ENCODE measurements at regions not wholly inside any gene's neighbourhood (a gene's known extent, or its start where the extent isn't known, plus 50 kb on each side); places are given as distances from the start of the nearest gene placed in this dataset.

DNA sequence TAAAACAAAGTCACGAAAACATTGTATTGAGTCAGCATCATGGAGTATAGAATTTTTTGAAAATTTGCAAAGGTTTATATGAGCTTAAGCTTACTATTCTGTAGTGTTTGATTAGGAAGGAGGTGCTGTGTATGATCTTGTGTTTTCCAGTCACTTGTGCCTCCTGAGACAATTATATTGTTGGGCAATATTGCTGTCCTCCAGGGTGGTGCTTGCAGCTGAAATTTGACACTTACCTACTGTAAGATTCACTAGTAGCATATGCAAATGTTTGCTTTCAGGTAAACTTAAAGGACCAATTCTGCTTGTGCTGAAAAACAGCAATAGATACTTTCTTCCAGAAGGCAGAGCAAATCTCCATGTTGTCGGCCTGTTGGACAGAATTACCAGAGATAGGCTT lies 268.0 kb downstream of the TGFB2 start:
- H3K9ac ChIP-seq (ENCODE audit: insufficient read depth, low read depth, low read length) = no peak overlapping the region
- no peaks in the 10 kb centered on the region for H4K20me1 ChIP-seq (ENCODE audit: insufficient read depth, low read length)
- no peak overlapping the region for H2AFZ ChIP-seq (ENCODE audit: low read length)
- H3K79me2 ChIP-seq (ENCODE audit: insufficient read depth, low read length) = no peaks in the 10 kb centered on the region
- in situ Hi-C loops (cut with HindIII; ENCODE audit: extremely low pct_ligation_motif_present, low pct_unique_long_range_greater_than_20kb) = no loop called here
- DNase-seq (ENCODE audit: low spot score) (no peak), ATAC-seq (no peak), FAIRE-seq (no peak)
- H3K27ac ChIP-seq (ENCODE audit: extremely low read length, insufficient read depth, low read length) = no peak overlapping the region
- no peak overlapping the region for H3K4me3 ChIP-seq (replicated peaks in 1 of 3; ENCODE audit: insufficient read depth in 1 of 3, low read depth in 2 of 3, low read length in 3 of 3)
- H3K4me2 ChIP-seq (ENCODE audit: low read depth, low read length) = no peak overlapping the region
- CTCF ChIA-PET (ENCODE audit: low intra/inter-chr PET ratio, low total read pairs) = no interaction called here
- intact Hi-C loops (cut with micrococcal nuclease; ENCODE audit: unreplicated experiment) = no loop called here
- TF ChIP-seq, protein P1, sequence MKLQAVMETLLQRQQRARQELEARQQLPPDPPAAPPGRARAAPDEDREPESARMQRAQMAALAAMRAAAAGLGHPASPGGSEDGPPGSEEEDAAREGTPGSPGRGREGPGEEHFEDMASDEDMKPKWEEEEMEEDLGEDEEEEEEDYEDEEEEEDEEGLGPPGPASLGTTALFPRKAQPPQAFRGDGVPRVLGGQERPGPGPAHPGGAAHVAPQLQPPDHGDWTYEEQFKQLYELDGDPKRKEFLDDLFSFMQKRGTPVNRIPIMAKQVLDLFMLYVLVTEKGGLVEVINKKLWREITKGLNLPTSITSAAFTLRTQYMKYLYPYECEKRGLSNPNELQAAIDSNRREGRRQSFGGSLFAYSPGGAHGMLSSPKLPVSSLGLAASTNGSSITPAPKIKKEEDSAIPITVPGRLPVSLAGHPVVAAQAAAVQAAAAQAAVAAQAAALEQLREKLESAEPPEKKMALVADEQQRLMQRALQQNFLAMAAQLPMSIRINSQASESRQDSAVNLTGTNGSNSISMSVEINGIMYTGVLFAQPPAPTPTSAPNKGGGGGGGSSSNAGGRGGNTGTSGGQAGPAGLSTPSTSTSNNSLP (IDR thresholded peaks at IDR 0.05; ENCODE audit: low read depth, low read length) = no peak
- no peak for TF ChIP-seq ZNF354B (CRISPR knock-in tag; IDR thresholded peaks at IDR 0.05)
- TF ChIP-seq NFYB (CRISPR knock-in tag; IDR thresholded peaks at IDR 0.05) = no peak
- TF ChIP-seq ZNF256 (CRISPR knock-in tag; conservative IDR thresholded peaks at IDR 0.05) = no peak
- no peak for TF ChIP-seq KDM5A (IDR thresholded peaks at IDR 0.05; ENCODE audit: borderline replicate concordance, low read length)
- TF ChIP-seq, protein P2, sequence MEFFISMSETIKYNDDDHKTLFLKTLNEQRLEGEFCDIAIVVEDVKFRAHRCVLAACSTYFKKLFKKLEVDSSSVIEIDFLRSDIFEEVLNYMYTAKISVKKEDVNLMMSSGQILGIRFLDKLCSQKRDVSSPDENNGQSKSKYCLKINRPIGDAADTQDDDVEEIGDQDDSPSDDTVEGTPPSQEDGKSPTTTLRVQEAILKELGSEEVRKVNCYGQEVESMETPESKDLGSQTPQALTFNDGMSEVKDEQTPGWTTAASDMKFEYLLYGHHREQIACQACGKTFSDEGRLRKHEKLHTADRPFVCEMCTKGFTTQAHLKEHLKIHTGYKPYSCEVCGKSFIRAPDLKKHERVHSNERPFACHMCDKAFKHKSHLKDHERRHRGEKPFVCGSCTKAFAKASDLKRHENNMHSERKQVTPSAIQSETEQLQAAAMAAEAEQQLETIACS (CRISPR knock-in tag; IDR thresholded peaks at IDR 0.05) = no peak
- no peak for TF ChIP-seq ZNF101 (CRISPR knock-in tag; IDR thresholded peaks at IDR 0.05; ENCODE audit: borderline replicate concordance, low read depth)
- no peaks in the 10 kb centered on the region for H3K36me3 ChIP-seq (replicated peaks in 1 of 2; ENCODE audit: control insufficient read depth in 1 of 2, insufficient read depth in 2 of 2, low read length in 2 of 2)
- H3K4me1 ChIP-seq (ENCODE audit: insufficient read depth, low read length) = no peaks in the 10 kb centered on the region
- no TSS peak for BruUV-seq (replicated peaks)
- POLR2A ChIA-PET = no interaction called here
- peaks cover 5% of the 10 kb centered on the region for H3K9me3 ChIP-seq (ENCODE audit: low read length)
- WGBS (ENCODE audit: low lambda C conversion rate) = 40% methylated on average over 2 of the region's 2 CpGs
- no peaks in the 10 kb centered on the region for H3K27me3 ChIP-seq (ENCODE audit: control insufficient read depth in 1 of 2, insufficient read depth in 2 of 2, low read length in 2 of 2)

Data from HepG2 (cell line).